ENCODE measurements at regions not wholly inside any gene's neighbourhood (a gene's known extent, or its start where the extent isn't known, plus 50 kb on each side); places are given as distances from the start of the nearest gene placed in this dataset.

DNA sequence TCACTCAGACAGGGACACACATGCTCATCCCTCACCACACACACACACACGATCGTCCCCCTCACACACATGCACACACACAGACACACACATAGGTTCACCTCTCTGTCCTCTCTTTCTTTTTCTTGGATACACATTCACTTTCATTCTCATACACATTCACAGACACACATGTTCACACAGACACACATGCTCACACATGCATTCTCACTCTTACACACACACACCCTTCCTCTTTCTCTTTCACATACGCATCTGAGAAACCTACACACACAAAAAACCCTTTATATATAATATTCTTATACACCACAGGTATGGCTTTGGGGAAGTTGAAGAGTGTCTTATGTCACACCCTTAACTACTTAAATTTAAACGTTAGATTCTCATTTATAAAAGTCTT, 248.6 kb upstream of the RUNX1 start:
- TF ChIP-seq CTCF (IDR thresholded peaks at IDR 0.05; ENCODE audit: low read depth, low read length, poor library complexity, severe bottlenecking): no peak
- no peak for TF ChIP-seq EZH2phosphoT487 (IDR thresholded peaks at IDR 0.05; ENCODE audit: borderline replicate concordance, low read length)

Data from DOHH2 (cell line).